Activated CD8-positive, alpha-beta memory T cell treated with anti-CD3 and anti-CD28 coated beads, Interleukin-2, amount 50 U/mL, for 1 hour (primary cell): ENCODE measurements at regions not wholly inside any gene's neighbourhood (a gene's known extent, or its start where the extent isn't known, plus 50 kb on each side); places are given as distances from the start of the nearest gene placed in this dataset.

Source experiments
- DNase-seq: peaks from one replicate; pipeline ENCODE4 v3.0.0-alpha.2; 2020; ENCODE audit errors: extremely low read depth

DNA sequence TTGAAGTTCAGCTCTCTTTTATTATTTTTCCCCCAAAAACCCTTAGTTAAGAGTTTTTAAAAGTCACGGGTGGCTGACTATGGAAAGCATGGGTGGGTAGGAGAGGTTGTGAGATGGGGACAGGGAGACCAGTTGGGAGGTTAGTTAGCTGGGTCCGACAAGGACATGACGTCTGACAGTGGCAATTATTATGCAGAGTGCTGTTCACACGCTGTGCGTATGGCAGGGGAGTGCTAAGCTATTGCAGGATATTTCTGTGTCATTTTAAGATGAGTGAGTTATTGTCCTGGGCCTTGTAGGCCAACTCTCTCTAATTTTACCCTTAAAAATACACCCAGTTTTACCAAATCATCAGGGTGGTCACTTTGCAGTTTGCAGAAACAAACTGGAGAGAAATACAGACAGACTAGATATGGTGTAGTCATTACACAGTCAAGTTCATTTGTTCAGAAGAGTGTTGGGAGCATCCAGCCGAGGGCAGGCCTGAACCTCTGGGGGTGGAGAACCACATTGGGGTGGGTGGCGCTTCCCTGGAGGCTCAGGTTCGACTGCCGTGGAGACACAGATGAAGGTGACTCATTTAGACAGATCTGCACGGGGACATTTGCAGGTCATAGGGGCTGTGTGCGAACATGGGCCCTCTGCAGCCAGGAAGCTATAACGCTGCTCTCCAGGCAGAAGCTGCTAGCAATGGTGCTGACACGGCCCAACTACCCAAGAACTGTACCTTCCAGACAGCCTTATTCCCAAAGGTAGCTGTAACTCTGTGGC is 307.6 kb downstream of the QKI start:
- no peak for DNase-seq

DNA sequence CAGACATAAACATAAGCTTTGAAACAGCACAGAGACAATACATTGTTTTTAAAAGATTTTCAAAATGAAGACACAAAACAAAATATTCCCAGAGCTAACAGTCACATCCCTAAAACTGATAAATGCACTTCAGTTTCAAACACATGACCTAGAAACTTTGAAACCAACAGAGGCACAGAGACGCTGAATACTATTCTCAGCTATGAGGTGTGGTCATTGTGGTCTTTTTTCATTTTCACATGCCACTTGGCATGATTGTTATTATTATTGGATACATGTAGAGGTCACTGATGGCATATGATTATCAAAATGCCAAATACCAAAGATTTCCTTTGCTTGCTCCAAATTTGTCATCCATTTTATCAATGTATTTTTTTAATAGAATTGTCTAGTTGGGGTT is 306.9 kb downstream of the QKI start:
- DNase-seq: no peak

DNA sequence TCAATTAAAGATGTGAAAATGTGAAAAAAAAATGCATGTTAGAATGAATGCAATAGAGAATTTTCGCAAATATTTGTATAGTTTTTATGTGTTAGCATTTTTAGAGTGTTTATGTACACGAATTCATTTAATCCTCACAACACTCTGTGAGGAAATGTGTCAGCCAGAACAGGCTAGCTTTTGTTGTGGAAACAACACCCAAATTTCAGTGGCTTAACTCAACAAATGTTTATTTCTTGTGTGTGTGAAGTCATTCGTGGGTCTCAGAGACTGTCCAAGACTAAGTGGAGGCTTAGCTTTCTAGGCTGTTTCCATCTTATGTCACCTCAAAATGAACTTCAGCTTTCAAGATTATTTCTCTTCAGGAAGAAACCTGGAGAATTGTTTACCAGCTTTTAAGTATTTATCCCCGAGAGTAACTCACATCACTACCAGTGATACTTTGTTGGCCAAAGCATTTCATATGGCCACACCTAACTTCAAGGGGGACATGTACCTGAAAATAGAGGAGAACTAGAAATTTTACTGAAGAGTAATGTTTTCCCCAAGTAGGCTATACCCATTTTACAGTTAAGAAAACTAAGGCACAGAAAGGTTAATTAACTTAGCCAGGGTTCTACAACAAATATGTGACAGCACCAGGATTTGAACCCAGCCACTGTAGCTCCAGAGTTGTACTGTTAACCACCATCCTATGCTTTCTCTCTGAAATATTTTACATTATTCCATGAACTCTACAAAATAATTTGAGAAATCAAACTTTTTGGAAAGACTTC is 306.1 kb downstream of the QKI start:
- DNase-seq: no peak

DNA sequence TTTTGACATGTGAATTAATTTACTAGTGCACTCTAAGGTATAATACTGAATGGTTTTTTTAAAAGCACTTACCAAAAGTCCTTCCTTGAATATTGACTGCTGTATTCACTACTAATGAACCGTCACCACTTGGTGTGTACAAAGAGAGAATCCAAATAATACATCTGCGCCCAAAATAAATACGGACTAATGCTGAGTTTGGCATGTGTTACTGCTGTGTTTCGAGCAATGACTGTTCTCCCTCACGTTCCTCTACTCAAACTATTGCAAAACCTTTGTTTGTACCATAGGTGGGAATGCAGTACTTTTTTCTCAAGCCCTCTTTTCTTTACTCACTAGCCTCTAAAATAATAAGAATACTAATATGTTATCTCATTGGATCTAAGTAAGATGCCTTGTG is 305.5 kb downstream of the QKI start:
- no peak for DNase-seq

DNA sequence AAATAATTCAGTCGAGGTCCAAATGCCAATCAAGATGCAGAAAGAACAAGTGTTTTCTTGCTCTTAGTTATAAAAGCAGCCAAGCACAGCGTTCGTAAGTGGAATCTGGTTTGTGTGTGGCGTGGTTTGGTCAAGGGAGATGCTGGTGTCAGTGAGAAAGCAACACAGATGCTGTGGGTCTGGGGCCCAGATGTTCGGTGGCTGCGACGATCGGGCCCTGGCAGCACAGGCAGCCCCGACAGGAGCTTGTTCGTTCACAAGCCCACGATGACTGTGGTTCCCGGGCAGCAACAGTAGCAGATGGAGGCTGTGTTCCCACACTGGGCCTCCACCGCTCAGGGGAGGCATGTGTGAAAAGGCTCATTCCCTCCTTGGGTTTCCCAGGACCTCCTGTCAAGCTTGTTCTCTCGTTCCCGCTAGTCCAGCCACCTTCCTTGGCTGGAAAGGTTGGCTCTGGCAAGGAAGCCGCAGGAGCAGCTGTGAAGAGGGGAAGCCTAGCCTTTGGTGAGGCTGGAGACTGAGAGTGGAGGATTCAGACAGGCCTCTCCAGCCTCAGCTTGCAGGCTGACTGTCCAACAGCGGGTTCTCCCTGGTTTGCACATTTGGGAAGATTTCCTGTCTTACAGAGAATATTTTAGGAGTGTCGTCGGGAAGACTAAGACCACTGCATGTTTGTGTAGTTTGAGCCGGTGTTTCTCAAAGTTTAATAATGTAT is 304.7 kb downstream of the QKI start:
- no peak for DNase-seq

DNA sequence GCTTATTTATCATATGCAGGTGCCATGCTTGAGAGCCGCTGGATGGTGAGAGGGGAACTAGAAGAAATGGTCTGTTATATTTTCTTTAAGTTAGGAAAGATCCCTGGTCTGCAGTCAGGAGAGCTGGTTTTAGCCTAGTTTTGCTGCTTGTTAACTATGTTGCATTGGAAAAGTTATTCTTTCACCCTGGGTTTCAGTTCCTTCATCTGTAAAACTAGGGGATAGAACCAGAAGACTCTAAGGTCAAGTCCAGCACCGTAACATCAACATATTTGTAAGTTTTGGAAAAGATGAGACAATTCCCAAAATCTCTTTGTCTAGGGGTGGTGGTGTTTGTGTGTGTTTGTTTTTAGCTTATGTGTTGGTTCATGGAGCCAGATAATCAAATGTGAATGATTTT is 304.0 kb downstream of the QKI start:
- DNase-seq: no peak

DNA sequence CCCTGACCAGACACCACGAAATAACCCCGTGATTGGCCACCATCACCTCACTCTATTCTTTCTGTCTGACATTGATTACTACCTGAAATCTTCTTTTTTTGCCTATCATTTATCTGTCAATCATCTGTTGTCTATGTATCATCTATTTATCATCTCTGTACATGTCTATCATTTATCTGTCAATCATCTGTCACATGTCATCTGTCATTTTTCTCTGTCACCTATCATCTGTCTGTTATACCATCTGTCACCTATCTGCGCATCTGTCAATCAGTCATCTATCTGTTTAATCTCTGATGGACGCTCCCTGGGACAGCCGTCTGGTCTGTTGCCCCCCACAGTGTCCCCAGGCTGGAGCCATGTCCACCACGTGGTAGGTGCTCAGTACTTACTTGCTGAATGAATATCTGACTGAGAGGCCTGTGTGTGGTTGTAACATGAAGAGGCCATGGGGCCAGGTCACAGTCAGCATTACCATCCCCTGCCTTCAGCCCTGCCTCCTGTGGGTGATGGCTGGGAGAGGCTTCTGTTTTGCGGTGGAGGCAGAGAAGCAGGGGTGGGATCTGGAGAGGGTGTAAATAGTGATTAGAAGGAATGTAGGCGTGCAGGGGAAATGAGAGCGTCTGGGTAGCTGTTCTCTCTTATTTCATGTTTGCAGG is 302.7 kb downstream of the QKI start:
- DNase-seq: no peak

DNA sequence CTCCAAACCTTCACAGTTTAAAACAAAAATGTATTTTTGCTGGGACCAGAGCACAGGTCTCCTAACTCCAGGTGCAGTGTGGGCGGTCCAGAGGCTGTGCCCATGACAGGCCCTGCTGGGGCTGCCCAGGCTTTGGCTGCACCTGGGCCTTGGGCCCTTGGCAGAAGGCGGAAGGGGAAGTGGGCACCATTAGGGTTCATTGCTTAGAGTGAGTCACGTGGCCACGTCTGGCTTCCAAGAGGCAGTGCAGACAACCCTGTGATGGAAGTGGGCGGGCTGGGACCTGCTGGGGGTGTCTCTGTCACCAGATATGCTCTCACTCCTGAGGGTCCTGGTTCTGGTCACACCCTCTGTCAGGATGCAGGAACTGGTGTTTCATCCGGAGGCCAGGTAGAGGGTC is 302.2 kb downstream of the QKI start:
- DNase-seq: no peak

DNA sequence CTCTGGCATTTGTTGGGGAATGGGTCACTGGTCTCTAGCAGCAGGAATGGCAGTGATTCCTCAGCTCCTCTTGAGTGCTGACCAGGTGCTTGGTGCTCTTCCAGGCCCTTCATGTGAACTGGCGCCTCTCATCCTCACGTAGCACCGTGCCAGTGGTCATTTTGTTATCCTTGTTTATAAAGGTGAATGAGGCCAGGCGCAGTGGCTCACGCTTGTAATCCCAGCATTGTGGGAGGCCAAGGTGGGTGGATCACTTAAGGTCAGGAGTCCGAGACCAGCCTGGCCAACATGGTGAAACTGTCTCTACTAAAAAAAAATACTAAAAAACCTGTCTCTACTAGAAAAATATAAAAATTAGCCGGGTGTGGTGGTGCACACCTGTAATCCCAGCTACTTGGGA is 301.3 kb downstream of the QKI start:
- DNase-seq: no peak

DNA sequence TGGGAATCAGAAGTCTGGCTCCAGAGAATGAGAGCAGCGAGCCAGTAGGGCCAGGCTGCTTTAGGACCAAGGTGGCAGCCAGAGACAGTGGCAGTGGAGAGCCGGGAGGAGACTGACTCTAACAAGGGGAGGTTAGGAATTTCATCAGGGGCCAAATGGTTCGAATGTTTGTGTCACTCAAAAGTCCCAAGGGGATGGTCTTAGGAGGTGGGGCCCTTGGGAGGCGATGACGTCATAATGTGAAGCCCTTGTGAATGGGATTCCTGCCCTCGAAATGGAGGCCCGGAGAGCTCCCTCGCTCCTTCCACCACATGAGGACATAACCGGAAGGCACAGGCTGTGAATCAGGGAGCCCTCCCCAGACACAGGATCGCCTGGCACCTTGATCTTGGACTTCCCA is 299.7 kb downstream of the QKI start:
- DNase-seq: no peak

DNA sequence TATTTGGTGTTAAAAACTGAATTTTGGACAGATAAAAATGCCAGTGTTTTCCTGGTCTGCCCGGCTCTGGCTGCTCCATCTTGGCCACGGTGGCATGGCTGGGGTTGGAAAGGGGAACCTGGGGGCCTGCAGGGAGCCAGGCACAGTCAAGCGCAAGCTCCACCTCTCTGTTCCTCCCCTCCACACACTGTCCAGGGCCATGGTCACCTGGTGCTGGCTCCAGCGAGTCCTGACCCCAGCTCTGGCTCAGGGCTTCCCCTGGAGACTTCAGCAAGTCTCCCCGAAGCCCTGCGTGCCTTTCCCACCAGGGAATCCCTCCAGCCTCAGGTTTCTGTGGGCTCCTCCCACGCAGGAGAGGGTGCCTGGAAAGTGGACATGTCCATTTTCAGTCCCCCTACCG is 298.5 kb downstream of the QKI start:
- DNase-seq: no peak

DNA sequence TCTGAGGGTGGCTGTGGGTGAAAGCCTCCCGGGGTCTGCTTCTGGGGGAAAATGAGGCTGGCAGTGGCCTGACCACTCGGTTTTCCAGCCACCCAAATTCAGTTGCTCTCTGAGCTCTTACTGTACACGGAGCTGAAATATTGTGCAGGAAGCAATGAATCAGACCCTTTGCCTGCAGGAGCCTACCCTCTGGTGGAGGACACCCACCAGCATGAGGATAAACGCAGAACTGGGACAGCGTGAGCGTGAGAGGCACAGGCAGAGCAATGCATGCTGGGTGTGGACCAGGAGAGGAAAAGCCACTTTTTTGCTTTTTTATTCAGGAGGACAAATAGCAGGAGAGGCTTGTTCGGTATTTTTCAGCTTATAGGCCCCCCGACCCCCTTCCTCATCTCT is 298.0 kb downstream of the QKI start:
- no peak for DNase-seq

DNA sequence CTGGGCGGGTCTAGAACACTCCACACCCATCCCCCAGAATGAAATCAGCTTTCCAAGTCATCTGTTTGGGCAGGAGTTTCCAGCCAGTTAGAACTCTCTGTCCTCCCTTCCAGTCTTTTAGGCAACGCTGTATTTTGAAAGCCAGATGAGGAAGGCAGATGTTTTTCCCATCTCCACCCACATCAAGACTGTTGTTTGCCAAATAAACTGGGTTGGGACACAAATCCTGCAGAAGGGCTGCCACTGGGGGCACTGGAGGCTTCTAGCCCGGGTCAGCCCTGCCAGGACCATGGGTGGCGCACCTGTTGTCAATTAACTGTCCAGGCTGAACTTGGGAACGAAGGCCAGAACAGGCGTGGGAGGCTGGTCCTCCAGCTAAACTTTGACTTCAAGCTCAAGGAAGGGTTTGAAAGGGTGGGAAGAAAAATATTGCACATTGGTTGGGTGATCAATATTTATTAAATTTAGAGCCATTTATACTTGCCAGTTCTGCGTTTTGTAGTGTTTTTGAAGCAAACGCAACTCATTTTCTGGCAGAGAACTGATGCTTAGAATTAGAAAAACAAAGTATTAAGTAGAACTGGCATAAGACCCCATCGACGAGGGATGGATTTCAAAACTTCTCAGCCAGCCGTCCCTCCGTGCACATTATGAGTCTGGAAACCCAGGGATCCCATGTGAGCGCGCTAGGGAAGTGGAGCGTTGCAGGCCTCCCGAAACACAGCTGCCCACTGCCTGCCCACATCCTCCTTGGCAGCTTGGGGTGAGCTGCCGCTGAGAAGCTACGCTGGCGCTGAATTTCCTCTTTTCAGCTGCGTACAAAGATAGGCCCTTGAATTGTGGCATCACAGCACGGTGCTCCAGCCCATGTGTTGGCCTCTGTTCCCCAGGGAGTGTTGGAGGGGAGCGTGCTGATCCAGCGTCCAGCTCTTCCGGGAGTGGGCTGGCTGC is 297.4 kb downstream of the QKI start:
- no peak for DNase-seq

DNA sequence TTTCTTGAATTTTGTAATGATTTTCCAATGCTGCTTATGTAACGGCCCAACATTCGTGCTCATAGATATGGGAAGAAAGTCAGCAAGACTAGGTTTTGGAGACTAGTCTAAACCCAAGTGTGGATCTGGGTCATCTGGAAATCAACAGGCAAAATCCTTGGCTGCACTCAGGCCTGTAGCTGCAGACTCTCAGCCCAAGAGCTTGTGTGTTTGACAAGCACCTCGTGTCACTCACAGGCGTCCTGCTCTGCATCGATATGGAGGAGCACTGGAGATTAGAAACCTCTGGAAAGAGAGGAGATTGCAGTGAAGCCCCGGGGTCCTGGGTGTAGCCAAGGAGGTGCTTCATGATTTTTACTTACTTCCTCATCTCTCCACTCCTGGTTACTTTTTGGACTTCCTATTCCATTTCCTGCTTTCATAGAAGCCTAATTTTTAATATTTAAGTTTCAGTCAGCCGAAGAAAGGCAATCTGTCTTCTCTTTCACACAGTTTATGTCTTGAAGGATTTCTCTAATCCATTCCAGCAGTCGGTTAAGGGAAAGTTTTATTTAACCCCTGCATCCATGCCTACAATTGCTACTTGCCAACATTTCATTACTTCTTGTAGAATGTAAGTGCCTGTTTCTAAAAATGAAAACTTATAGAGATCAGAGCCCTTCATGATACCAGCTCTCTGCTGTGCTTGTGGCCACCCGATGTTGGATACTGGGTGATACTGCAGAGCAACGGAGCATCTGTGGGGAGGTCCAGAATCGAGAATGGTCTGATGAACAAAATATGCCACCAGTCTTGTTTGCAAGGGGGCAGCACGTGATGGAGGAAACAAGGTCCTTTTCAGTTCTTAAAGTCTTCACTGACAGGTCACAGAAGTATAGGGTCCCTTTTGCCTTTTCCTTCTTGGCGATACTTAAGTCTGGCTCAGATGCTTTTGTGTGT is 296.3 kb downstream of the QKI start:
- DNase-seq: no peak

DNA sequence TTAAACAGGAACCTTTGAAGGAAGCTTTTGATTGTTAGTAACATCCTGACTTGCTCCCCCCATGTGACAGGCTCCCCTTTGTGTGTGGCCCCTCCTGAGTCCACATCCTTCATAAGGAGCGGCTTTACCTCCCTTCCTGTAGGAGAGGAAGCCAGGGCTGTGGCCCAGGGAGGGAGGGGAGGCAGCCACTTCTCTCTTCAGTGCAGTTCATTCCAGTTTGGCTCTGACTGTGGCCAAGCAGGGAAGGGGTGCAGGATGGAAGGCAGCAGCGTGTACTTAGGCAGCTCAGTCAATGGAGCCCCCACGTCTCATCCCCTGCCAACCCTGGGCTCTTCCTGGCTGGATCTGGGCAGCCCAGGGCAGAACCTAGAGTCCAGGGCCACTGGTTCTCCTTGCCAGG is 295.2 kb downstream of the QKI start:
- DNase-seq: no peak

DNA sequence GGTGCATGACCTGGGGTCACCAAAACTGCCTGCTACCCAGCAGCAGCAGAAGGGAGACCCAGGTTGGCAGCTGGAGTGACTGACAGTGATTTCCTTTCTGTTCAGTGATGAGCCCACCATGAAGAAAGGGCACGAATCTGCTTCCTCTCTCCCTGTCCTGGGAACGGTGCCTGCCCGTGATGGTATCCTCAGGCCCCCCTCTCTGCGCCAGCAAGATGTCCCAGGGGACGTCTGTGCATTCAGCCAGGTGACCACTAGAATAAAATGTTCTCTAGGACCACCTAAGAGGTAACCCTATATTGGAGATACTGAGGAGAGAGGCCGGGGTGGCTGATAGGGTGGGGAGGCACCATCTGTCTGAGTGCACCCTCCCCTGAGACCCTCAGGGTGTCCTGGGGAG is 294.7 kb downstream of the QKI start:
- DNase-seq: no peak

DNA sequence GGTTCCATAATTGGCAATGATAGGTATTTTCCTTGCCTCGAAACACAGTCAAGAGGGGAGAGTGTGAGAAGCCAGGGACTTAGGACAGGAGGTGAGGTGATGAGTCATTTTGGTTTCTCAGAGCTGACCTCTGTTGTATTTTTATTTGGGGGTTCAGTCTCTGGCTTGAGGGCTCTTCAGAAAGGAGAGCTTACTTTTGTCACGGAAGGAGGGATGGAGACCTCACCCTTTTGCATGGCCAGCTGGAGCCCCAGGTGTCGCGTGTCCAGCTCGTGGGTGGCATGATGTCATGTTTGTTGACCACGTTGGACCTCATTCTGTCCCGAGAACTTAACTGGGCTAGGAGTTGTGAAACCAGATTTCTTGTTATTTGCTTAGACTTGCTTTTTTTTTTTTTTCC is 293.9 kb downstream of the QKI start:
- DNase-seq: no peak

DNA sequence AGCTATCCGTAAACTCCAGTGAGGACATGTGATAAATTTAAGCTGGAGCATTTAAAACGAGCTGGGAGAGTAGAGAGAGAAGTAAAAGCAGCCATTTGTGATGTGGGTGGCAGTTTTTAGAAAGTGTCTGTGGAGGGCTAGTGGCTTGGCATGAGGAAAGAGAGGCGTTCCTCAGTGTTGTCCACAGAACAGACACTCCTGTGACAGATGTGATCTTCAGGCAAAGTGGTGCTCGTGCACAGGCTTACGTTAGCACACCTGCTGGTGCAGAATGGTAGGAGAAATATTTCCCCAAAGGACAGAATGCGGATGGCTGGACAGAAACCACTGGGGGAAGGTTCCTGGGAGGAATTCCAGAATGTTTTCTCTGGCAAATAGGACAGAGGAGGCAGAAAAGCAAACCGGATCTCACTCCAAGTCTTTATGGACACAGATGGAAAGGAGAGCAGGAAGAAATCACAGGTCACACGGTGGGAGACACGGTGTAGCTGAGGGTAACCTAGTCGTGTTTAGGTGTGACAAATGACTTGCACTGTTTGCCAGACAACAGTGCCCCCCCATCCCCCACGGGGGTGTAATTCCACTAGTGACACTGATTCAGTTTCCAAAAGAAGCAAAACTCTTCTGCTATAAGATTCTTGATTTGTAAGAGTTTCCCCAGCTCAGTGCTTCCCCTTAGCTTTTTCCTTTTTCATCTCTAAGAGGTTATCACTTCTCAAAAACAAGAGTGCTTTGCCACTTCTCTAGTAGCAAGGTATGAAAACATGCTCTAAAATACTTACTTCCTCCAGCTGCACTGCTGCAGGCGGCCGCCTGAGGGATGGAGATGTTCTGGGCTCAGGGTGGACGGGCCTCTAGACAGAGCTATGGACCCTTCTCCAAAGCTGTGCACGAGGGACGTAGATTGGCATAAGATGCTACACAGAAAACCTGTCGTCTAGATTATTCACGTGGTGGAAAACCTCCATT is 293.2 kb downstream of the QKI start:
- no peak for DNase-seq
